ENCODE measurements at regions not wholly inside any gene's neighbourhood (a gene's known extent, or its start where the extent isn't known, plus 50 kb on each side); places are given as distances from the start of the nearest gene placed in this dataset.

Small RNAs in the stretch of these regions (small RNA-seq; reads per million reads assigned to genes)
- gene AL353765.1 (0 reads per million in 2 experiments), gene AL356102.1 (0 reads per million in 2 experiments), gene MIR4704 (0 reads per million in 2 experiments), gene MIR548X2 (0 reads per million in 2 experiments), gene RNU6-81P (0 reads per million in 2 experiments)

All from SK-N-DZ (cell line).